ENCODE measurements at regions not wholly inside any gene's neighbourhood (a gene's known extent, or its start where the extent isn't known, plus 50 kb on each side); places are given as distances from the start of the nearest gene placed in this dataset.
A peak's percentile ranks its signal among the peaks of the same experiment; 100 is the strongest.
"Not testable (repeated sequence)": the region's sequence is repeated elsewhere in the genome, so short reads cannot be mapped to it uniquely, and the experiment has no call there.

DNA sequence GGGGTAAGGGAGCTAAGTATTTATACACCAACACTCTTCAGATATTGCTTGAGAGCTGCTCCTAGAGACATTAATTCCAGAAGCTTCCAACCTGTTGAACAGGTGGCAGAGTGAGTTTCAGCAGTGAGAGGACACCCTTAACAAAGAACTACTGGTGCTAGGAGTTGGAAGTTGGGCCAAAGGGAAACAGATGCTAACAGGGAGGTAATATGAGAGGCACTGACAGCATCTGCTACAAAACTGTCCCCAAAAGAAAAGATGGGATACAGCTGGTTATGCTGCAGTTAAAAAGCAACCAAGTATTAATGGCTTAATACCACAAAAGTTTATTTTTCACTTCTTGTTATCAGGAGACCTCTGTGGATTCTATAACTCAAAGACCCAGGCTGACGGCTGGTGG is 104.5 kb upstream of the SATB1 start:
- no peak for DNase-seq (ENCODE audit: low spot score)
- Histone ChIP-seq H3K9ac (no peak overlapping the region), H3F3A (ENCODE audit: low read depth) (no peaks in the 10 kb centered on the region), H3K9me3 (ENCODE audit: low read depth) (no peaks in the 10 kb centered on the region), H4K20me1 (ENCODE audit: low read depth) (no peaks in the 10 kb centered on the region), H3K27ac (no peak overlapping the region), H3K4me2 (no peak overlapping the region), H3K4me1 (no peaks in the 10 kb centered on the region), H3K36me3 (no peaks in the 10 kb centered on the region), H3K4me3 (no peak overlapping the region), H3K79me2 (ENCODE audit: low read depth) (no peaks in the 10 kb centered on the region), H2AFZ (replicated peaks) (no peak overlapping the region), H3K27me3 (no peaks in the 10 kb centered on the region)
- Mint-ChIP-seq H3K4me1 (no peaks in the 10 kb centered on the region), H3K27me3 (ENCODE audit: insufficient read depth, low read depth) (no peaks in the 10 kb centered on the region), H3K9me3 (peaks cover 4% of the 10 kb centered on the region), H3K36me3 (no peaks in the 10 kb centered on the region), H3K27ac (no peak overlapping the region), H3K4me3 (no peak overlapping the region)
- TF ChIP-seq EZH2 (IDR thresholded peaks at IDR 0.05) = no peak
- TF ChIP-seq, protein P1, sequence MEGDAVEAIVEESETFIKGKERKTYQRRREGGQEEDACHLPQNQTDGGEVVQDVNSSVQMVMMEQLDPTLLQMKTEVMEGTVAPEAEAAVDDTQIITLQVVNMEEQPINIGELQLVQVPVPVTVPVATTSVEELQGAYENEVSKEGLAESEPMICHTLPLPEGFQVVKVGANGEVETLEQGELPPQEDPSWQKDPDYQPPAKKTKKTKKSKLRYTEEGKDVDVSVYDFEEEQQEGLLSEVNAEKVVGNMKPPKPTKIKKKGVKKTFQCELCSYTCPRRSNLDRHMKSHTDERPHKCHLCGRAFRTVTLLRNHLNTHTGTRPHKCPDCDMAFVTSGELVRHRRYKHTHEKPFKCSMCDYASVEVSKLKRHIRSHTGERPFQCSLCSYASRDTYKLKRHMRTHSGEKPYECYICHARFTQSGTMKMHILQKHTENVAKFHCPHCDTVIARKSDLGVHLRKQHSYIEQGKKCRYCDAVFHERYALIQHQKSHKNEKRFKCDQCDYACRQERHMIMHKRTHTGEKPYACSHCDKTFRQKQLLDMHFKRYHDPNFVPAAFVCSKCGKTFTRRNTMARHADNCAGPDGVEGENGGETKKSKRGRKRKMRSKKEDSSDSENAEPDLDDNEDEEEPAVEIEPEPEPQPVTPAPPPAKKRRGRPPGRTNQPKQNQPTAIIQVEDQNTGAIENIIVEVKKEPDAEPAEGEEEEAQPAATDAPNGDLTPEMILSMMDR (IDR thresholded peaks at IDR 0.05) = no peak
- TF ChIP-seq EZH2phosphoT487 (IDR thresholded peaks at IDR 0.05) = no peak

DNA sequence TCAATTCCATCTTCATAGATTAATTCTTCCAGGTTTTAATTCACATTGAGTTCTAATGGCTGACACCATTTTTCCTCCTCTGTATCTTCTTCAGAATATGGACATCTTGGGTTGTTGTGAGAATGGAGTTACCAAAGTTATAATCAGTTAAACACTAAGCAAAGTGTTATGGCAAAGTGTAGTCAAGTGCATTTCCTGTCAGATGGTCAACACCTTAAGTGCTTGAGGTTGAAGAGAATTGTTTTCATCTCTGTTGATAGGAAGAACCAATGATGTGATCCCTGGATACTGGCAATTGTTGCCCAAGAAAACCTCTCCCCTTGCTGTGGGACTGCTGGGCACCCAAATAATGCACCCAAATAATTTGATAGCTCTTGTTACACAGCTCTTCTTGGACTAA is 102.6 kb upstream of the SATB1 start:
- no peaks in the 10 kb centered on the region for H3K36me3 ChIP-seq
- peaks cover 4% of the 10 kb centered on the region for H3K9me3 Mint-ChIP-seq
- no peaks in the 10 kb centered on the region for H3K4me1 Mint-ChIP-seq
- DNase-seq (ENCODE audit: low spot score) = no peak
- H3K27ac ChIP-seq = no peak overlapping the region
- no peaks in the 10 kb centered on the region for H4K20me1 ChIP-seq (ENCODE audit: low read depth)
- no peak overlapping the region for H2AFZ ChIP-seq (replicated peaks)
- no peaks in the 10 kb centered on the region for H3K9me3 ChIP-seq (ENCODE audit: low read depth)
- no peaks in the 10 kb centered on the region for H3K4me1 ChIP-seq
- no peak overlapping the region for H3K27ac Mint-ChIP-seq
- H3K36me3 Mint-ChIP-seq = no peaks in the 10 kb centered on the region
- no peaks in the 10 kb centered on the region for H3K79me2 ChIP-seq (ENCODE audit: low read depth)
- H3K4me2 ChIP-seq = no peak overlapping the region
- H3K9ac ChIP-seq = no peak overlapping the region
- H3K27me3 Mint-ChIP-seq (ENCODE audit: insufficient read depth, low read depth) = no peaks in the 10 kb centered on the region
- no peaks in the 10 kb centered on the region for H3K27me3 ChIP-seq
- no peaks in the 10 kb centered on the region for H3F3A ChIP-seq (ENCODE audit: low read depth)
- TF ChIP-seq EZH2 (IDR thresholded peaks at IDR 0.05) (no peak), EZH2phosphoT487 (IDR thresholded peaks at IDR 0.05) (no peak)
- TF ChIP-seq, protein P1 (IDR thresholded peaks at IDR 0.05) = no peak
- H3K4me3 Mint-ChIP-seq = no peak overlapping the region
- H3K4me3 ChIP-seq = no peak overlapping the region

DNA sequence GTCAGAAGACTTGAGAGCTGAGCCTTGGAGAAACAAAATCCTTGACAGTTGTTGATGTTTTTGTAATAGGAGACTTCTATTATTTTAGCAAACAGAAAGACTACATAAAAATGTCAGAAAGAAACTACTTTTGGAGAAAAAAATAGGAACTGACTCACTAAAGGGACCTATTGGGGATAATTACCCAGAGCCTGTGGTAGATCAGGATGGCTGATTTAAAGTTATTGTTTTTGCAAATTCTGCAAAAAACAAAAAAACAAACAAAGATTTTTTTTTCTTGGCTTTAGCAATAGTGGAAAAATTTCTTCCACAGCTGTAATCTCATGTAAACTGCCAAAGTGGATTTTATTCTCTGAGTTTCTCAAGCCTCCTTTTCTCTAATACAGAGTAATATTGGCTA is 101.5 kb upstream of the SATB1 start:
- Histone ChIP-seq H3K4me1 (no peaks in the 10 kb centered on the region), H3K27me3 (no peaks in the 10 kb centered on the region), H4K20me1 (ENCODE audit: low read depth) (no peaks in the 10 kb centered on the region), H3K79me2 (ENCODE audit: low read depth) (no peaks in the 10 kb centered on the region), H3K9me3 (ENCODE audit: low read depth) (no peaks in the 10 kb centered on the region), H3K27ac (no peak overlapping the region), H3K9ac (no peak overlapping the region), H2AFZ (replicated peaks) (no peak overlapping the region), H3K4me3 (no peak overlapping the region), H3F3A (ENCODE audit: low read depth) (no peaks in the 10 kb centered on the region), H3K4me2 (no peak overlapping the region), H3K36me3 (no peaks in the 10 kb centered on the region)
- H3K4me1 Mint-ChIP-seq = no peaks in the 10 kb centered on the region
- no peaks in the 10 kb centered on the region for H3K36me3 Mint-ChIP-seq
- no peak for TF ChIP-seq EZH2phosphoT487 (IDR thresholded peaks at IDR 0.05)
- no peak for TF ChIP-seq EZH2 (IDR thresholded peaks at IDR 0.05)
- TF ChIP-seq, protein P1 (IDR thresholded peaks at IDR 0.05) = no peak
- H3K27me3 Mint-ChIP-seq (ENCODE audit: insufficient read depth, low read depth) = no peaks in the 10 kb centered on the region
- no peak overlapping the region for H3K4me3 Mint-ChIP-seq
- H3K27ac Mint-ChIP-seq = no peak overlapping the region
- no peak for DNase-seq (ENCODE audit: low spot score)
- peaks cover 4% of the 10 kb centered on the region for H3K9me3 Mint-ChIP-seq

DNA sequence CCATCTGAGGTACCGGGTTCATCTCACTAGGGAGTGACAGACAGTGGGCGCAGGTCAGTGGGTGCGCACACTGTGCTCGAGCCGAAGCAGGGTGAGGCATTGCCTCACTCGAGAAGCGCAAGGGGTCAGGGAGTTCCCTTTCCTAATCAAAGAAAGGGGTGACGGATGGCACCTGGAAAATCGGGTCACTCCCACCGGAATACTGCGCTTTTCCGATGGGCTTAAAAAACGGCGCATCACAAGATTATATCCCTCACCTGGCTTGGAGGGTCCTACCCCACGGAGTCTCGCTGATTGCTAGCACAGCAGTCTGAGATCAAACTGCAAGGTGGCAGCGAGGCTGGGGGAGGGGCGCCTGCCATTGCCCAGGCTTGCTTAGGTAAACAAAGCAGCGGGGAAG is 91.0 kb upstream of the SATB1 start:
- H3K36me3 ChIP-seq; H3K27me3 Mint-ChIP-seq (ENCODE audit: insufficient read depth, low read depth); H2AFZ ChIP-seq (replicated peaks); H3K27me3 ChIP-seq; H3K9me3 Mint-ChIP-seq; H3K36me3 Mint-ChIP-seq; H4K20me1 ChIP-seq (ENCODE audit: low read depth); H3F3A ChIP-seq (ENCODE audit: low read depth); H3K79me2 ChIP-seq (ENCODE audit: low read depth); H3K9ac ChIP-seq; H3K4me1 ChIP-seq; H3K4me3 Mint-ChIP-seq; H3K27ac ChIP-seq; H3K9me3 ChIP-seq (ENCODE audit: low read depth); DNase-seq (ENCODE audit: low spot score); H3K4me1 Mint-ChIP-seq: not testable (repeated sequence)
- Histone ChIP-seq H3K4me3 (peak overlapping the region; percentile 37), H3K4me2 (peak overlapping the region; percentile 67)
- peak overlapping the region; percentile 29 for H3K27ac Mint-ChIP-seq

Measured in neural progenitor cell (in vitro differentiated cells).